H1 (cell line): ENCODE measurements at regions not wholly inside any gene's neighbourhood (a gene's known extent, or its start where the extent isn't known, plus 50 kb on each side); places are given as distances from the start of the nearest gene placed in this dataset.

Experiments used
- CTCF ChIA-PET: fragments of 300-600 bp; sonication (Branson Sonifier 250); formaldehyde crosslinking; loops from one replicate; lab custom pipeline; 2021; ENCODE audit not compliant: partially characterized antibody; lab: Charles Lee
- POLR2A ChIA-PET: fragments of 300-600 bp; sonication (Branson Sonifier 250); formaldehyde crosslinking; loops from one replicate; lab custom pipeline; 2021; ENCODE audit warnings: inconsistent platforms; ENCODE audit not compliant: partially characterized antibody; lab: Charles Lee
- DNase-seq, 2 experiments: peaks; one replicate each; pipeline versions ENCODE4 v3.0.0 to v3.0.0-alpha.2; 2010 to 2022; ENCODE audit warnings: low spot score in 2 of 2, low read depth in 1 of 2, mixed read lengths in 1 of 2
- FAIRE-seq: peaks from 2 replicates; lab custom pipeline; 2011; peaks lifted over from hg19 to GRCh38; lab: Jason Lieb, UNC
- H2AFZ ChIP-seq: 2 replicates; pipeline ENCODE4 v1.8.1; 2012; ENCODE audit warnings: low read length, inconsistent platforms
- H2AK5ac ChIP-seq: 2 replicates; pipeline ENCODE4 v1.6.1; 2013; ENCODE audit warnings: low read depth, low read length
- H2BK120ac ChIP-seq: replicated peaks from 2 replicates; pipeline ENCODE3; 2013; ENCODE audit warnings: low read depth, low read length, inconsistent platforms
- H2BK12ac ChIP-seq: 2 replicates; pipeline ENCODE4 v1.6.1; 2013; ENCODE audit warnings: low read depth, low read length
- H2BK15ac ChIP-seq: 2 replicates; pipeline ENCODE4 v1.6.1; 2013; ENCODE audit warnings: low read length
- H2BK20ac ChIP-seq: 2 replicates; pipeline ENCODE4 v1.6.1; 2013; ENCODE audit warnings: low read length
- H2BK5ac ChIP-seq: 2 replicates; pipeline ENCODE4 v1.6.1; 2013; ENCODE audit warnings: low read depth, low read length
- H3K14ac ChIP-seq: 2 replicates; pipeline ENCODE4 v1.6.1; 2013; ENCODE audit warnings: inconsistent platforms; ENCODE audit not compliant: insufficient read length
- H3K18ac ChIP-seq: 2 replicates; pipeline ENCODE4 v1.6.1; 2013; ENCODE audit warnings: low read length; ENCODE audit errors: extremely low read depth
- H3K23ac ChIP-seq: 2 replicates; pipeline ENCODE4 v1.6.1; 2013; ENCODE audit warnings: inconsistent platforms; ENCODE audit not compliant: insufficient read length
- H3K23me2 ChIP-seq: 2 replicates; pipeline ENCODE4 v1.6.1; 2013; ENCODE audit warnings: low read depth, low read length
- H3K27ac ChIP-seq: 2 replicates; pipeline ENCODE4 v1.6.1; 2011; ENCODE audit warnings: low read depth, low read length, inconsistent platforms
- H3K27me3 ChIP-seq, 4 experiments: replicated peaks in 1 of 4; 1 replicate in 1 of 4; 2 replicates in 3 of 4; pipeline versions ENCODE4 v1.6.1 to v1.8.1; 2011 to 2013; ENCODE audit warnings: low read length in 3 of 4, mild to moderate bottlenecking in 3 of 4, inconsistent platforms in 2 of 4, mixed read lengths in 2 of 4, moderate library complexity in 1 of 4; ENCODE audit not compliant: control insufficient read depth in 3 of 4, insufficient read depth in 3 of 4; ENCODE audit errors: extremely low read depth in 1 of 4
- H3K36me3 ChIP-seq, 4 experiments: 2 replicates each; pipeline versions ENCODE4 v1.6.1 to v1.8.1; 2011 to 2013; ENCODE audit warnings: mild to moderate bottlenecking in 4 of 4, low read length in 3 of 4, moderate library complexity in 2 of 4, control low read depth in 1 of 4, inconsistent platforms in 1 of 4; ENCODE audit not compliant: insufficient read depth in 4 of 4, control insufficient read depth in 2 of 4
- H3K4ac ChIP-seq: replicated peaks from 2 replicates; pipeline ENCODE3; 2013; ENCODE audit warnings: low read length, low read depth, mixed read lengths, inconsistent platforms; ENCODE audit not compliant: insufficient read length
- H3K4me1 ChIP-seq, 4 experiments: replicated peaks in 1 of 4; 1 replicate in 1 of 4; 2 replicates in 3 of 4; pipeline versions ENCODE4 v1.6.1 to v1.8.1; 2011 to 2013; ENCODE audit warnings: low read length in 3 of 4, inconsistent platforms in 2 of 4, mixed read lengths in 1 of 4; ENCODE audit not compliant: insufficient read depth in 4 of 4, control insufficient read depth in 3 of 4
- H3K4me2 ChIP-seq, 2 experiments: 2 replicates each; pipeline versions ENCODE4 v1.6.1 to v1.8.1; 2011 to 2013; ENCODE audit warnings: low read depth in 2 of 2, low read length in 2 of 2, control low read depth in 1 of 2, inconsistent platforms in 1 of 2, mild to moderate bottlenecking in 1 of 2; ENCODE audit not compliant: insufficient read depth in 1 of 2
- H3K4me3 ChIP-seq, 4 experiments: fragments of 200-600, 300-600 bp in 1 of 4; sonication (generic), shearing (Covaris generic), sonication (Bioruptor Twin) in 1 of 4; 2 replicates each; pipeline versions ENCODE4 v1.5.1 to v1.8.1; 2011 to 2016; ENCODE audit warnings: low read length in 4 of 4, low read depth in 3 of 4, control low read depth in 2 of 4, inconsistent platforms in 2 of 4, mild to moderate bottlenecking in 2 of 4, mixed read lengths in 1 of 4, moderate library complexity in 1 of 4; ENCODE audit not compliant: insufficient read depth in 2 of 4; ENCODE audit errors: extremely low read depth in 1 of 4
- H3K56ac ChIP-seq: replicated peaks from 2 replicates; pipeline ENCODE3; 2013; ENCODE audit warnings: low read depth, mild to moderate bottlenecking, mixed read lengths, low read length, inconsistent platforms; ENCODE audit not compliant: insufficient read length
- H3K79me1 ChIP-seq: 2 replicates; pipeline ENCODE4 v1.6.1; 2013; ENCODE audit warnings: low read depth, low read length, control low read depth
- H3K79me2 ChIP-seq, 2 experiments: 2 replicates each; pipeline versions ENCODE4 v1.6.1 to v1.8.1; 2012 to 2013; ENCODE audit warnings: low read length in 2 of 2, mild to moderate bottlenecking in 2 of 2, inconsistent platforms in 1 of 2; ENCODE audit not compliant: insufficient read depth in 2 of 2, control insufficient read depth in 1 of 2
- H3K9ac ChIP-seq, 4 experiments: replicated peaks in 1 of 4; 1 replicate in 1 of 4; 2 replicates in 3 of 4; pipeline versions ENCODE4 v1.6.1 to v1.8.1; 2011 to 2013; ENCODE audit warnings: low read depth in 3 of 4, low read length in 3 of 4, control low read depth in 2 of 4, mild to moderate bottlenecking in 2 of 4, moderate library complexity in 2 of 4, inconsistent platforms in 1 of 4; ENCODE audit errors: extremely low read depth in 1 of 4
- H3K9me3 ChIP-seq, 2 experiments: 2 replicates each; pipeline versions ENCODE4 v1.6.1 to v1.8.1; 2012 to 2013; ENCODE audit warnings: mild to moderate bottlenecking in 2 of 2, moderate library complexity in 2 of 2, control low read depth in 1 of 2, inconsistent platforms in 1 of 2, low read depth in 1 of 2, low read length in 1 of 2, mixed read lengths in 1 of 2; ENCODE audit not compliant: insufficient read depth in 2 of 2
- H4K20me1 ChIP-seq, 2 experiments: replicated peaks in 1 of 2; 2 replicates each; pipeline versions ENCODE3 to v1.8.1; 2011 to 2013; ENCODE audit warnings: inconsistent platforms in 2 of 2, low read length in 2 of 2, mild to moderate bottlenecking in 1 of 2; ENCODE audit not compliant: insufficient read depth in 2 of 2, control insufficient read depth in 1 of 2
- H4K5ac ChIP-seq: 2 replicates; pipeline ENCODE4 v1.6.1; 2013; ENCODE audit warnings: low read length, low read depth, mixed read lengths, inconsistent platforms; ENCODE audit not compliant: insufficient read length
- H4K8ac ChIP-seq: 2 replicates; pipeline ENCODE4 v1.8.0; 2013; ENCODE audit warnings: mild to moderate bottlenecking, moderate library complexity, low read length, inconsistent platforms; ENCODE audit not compliant: insufficient read depth; ENCODE audit errors: extremely low read depth
- H4K91ac ChIP-seq: replicated peaks from 2 replicates; pipeline ENCODE3; 2013; ENCODE audit warnings: low read length, mixed read lengths, inconsistent platforms; ENCODE audit not compliant: insufficient read length
- CHD1 ChIP-seq: IDR thresholded peaks from 2 replicates; pipeline ENCODE4 v1.6.1; 2012; ENCODE audit warnings: low read depth, low read length, improper control_type of control experiment
- E2F6 ChIP-seq: IDR thresholded peaks from 2 replicates; pipeline ENCODE4 v1.6.1; 2012; ENCODE audit warnings: inconsistent platforms
- EP300 ChIP-seq, 2 experiments: IDR thresholded peaks; 1 replicate in 1 of 2; 2 replicates in 1 of 2; pipeline ENCODE4 v1.6.1; 2011 to 2012; ENCODE audit warnings: low read depth in 2 of 2, low read length in 2 of 2, mild to moderate bottlenecking in 2 of 2, borderline replicate concordance in 1 of 2, inconsistent platforms in 1 of 2, moderate library complexity in 1 of 2
- HDAC2 ChIP-seq, 2 experiments: fragments of 300-600 bp in 1 of 2; sonication (generic) in 1 of 2; IDR thresholded peaks; 2 replicates each; pipeline ENCODE4 v1.6.1; 2011 to 2012; ENCODE audit warnings: low read depth in 2 of 2, low read length in 2 of 2, mild to moderate bottlenecking in 2 of 2, moderate library complexity in 2 of 2, borderline replicate concordance in 1 of 2, inconsistent platforms in 1 of 2
- NANOG ChIP-seq: IDR thresholded peaks from 2 replicates; pipeline ENCODE4 v1.6.1; 2011; ENCODE audit warnings: low read length, low read depth, mild to moderate bottlenecking, inconsistent platforms; ENCODE audit not compliant: insufficient read depth, poor library complexity, severe bottlenecking
- NRF1 ChIP-seq: IDR thresholded peaks from 2 replicates; pipeline ENCODE4 v1.6.1; 2011; ENCODE audit warnings: mild to moderate bottlenecking, low read depth, low read length, improper control_type of control experiment
- POLR2AphosphoS5 ChIP-seq: IDR thresholded peaks from 2 replicates; pipeline ENCODE4 v1.6.1; 2011; ENCODE audit warnings: low read depth, low read length
- SIX5 ChIP-seq: IDR thresholded peaks from 2 replicates; pipeline ENCODE4 v1.6.1; 2011; ENCODE audit warnings: mild to moderate bottlenecking, low read depth, low read length
- SP1 ChIP-seq: IDR thresholded peaks from 2 replicates; pipeline ENCODE4 v1.6.1; 2011; ENCODE audit warnings: low read depth, low read length
- SRF ChIP-seq: IDR thresholded peaks from 2 replicates; pipeline ENCODE4 v1.6.1; 2011; ENCODE audit warnings: mild to moderate bottlenecking, low read depth, low read length, moderate library complexity
- SUZ12 ChIP-seq: fragments of 200-600 bp; sonication (generic); IDR thresholded peaks from 2 replicates; pipeline ENCODE4 v1.6.1; 2012; ENCODE audit warnings: mild to moderate bottlenecking, inconsistent platforms, low read length, moderate library complexity, mixed read lengths
- TAF7 ChIP-seq: optimal IDR thresholded peaks from 2 replicates; pipeline ENCODE3; 2011; ENCODE audit warnings: low read depth, mild to moderate bottlenecking, inconsistent platforms, low read length, moderate library complexity, borderline replicate concordance
- USF2 ChIP-seq: IDR thresholded peaks from 2 replicates; pipeline ENCODE4 v1.6.1; 2011; ENCODE audit warnings: low read length, improper control_type of control experiment
- WGBS, 2 experiments: shearing (Covaris generic) in 1 of 2; methylation state at CpG; one replicate each; pipeline versions ENCODE4 v1.1.6 to v1.1.7; 2013 to 2015; ENCODE audit warnings: low lambda C conversion rate in 2 of 2, mixed read lengths in 2 of 2, inconsistent platforms in 1 of 2, low coverage in 1 of 2, missing lambda C conversion rate in 1 of 2; ENCODE audit not compliant: insufficient replicate concordance in 2 of 2, insufficient coverage in 1 of 2, insufficient read length in 1 of 2; ENCODE audit errors: extremely low coverage in 1 of 2, missing lambda C conversion rate in 1 of 2; 5-methylcytosine and 5-hydroxymethylcytosine counted together

DNA sequence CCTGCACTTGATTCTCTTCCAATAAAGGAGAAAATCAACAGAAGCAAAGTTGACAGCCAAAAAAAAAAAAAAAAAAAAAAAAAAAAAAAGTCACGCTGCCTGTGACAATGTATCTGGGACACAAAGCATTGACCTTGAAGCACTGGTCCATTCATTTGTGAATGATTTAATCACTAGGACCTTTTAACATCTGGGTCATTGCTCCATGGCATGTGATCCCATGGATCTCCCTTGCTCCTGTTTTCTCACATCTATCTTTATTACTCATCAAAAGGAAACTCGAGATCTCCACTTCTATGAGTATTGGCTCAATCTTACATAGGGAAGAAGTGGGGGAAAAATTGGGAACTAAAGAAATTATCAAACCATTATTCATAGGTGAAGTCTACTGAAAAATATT is 89.6 kb upstream of the SMIM30 start:
- no peak overlapping the region for H3K4me2 ChIP-seq
- no peaks in the 10 kb centered on the region for H3K79me2 ChIP-seq
- no peak overlapping the region for H2AFZ ChIP-seq
- no peak for FAIRE-seq
- no peak overlapping the region for H4K91ac ChIP-seq
- no peak overlapping the region for H3K56ac ChIP-seq
- no peak overlapping the region for H3K9ac ChIP-seq
- H3K4ac ChIP-seq, result no peak overlapping the region
- H4K5ac ChIP-seq, result no peak overlapping the region
- H3K4me1 ChIP-seq, result no peaks in the 10 kb centered on the region
- POLR2A ChIA-PET, result no interaction called here
- H3K23ac ChIP-seq, result no peak overlapping the region
- H4K8ac ChIP-seq, result no peak overlapping the region
- TF ChIP-seq SIX5, result no peak
- no peak for TF ChIP-seq SP1
- TF ChIP-seq CHD1, result no peak
- TF ChIP-seq NRF1, result no peak
- TF ChIP-seq TAF7, result no peak
- no peak for TF ChIP-seq NANOG
- no peak for TF ChIP-seq SRF
- no peak for TF ChIP-seq EP300 (IDR thresholded peaks at IDR 0.05; ENCODE audit: borderline replicate concordance in 1 of 2, low read depth in 2 of 2, low read length in 2 of 2)
- no peak for TF ChIP-seq E2F6
- TF ChIP-seq SUZ12, result no peak
- no peak for TF ChIP-seq HDAC2 (IDR thresholded peaks at IDR 0.05; ENCODE audit: borderline replicate concordance in 1 of 2, low read depth in 2 of 2, low read length in 2 of 2)
- no peak for TF ChIP-seq POLR2AphosphoS5
- no peak for TF ChIP-seq USF2
- TF ChIP-seq, all 59 proteins: peak for 0
- H3K27ac ChIP-seq, result no peak overlapping the region
- no peak overlapping the region for H2BK12ac ChIP-seq
- no peaks in the 10 kb centered on the region for H3K23me2 ChIP-seq
- H3K36me3 ChIP-seq, result no peaks in the 10 kb centered on the region
- WGBS, 2 experiments, result 83% methylated on average over 1 of the region's 2 CpGs; no CpG with 5 or more reads in 1 of the 2 experiments
- no peak overlapping the region for H2AK5ac ChIP-seq
- no peak overlapping the region for H2BK20ac ChIP-seq
- H3K79me1 ChIP-seq, result no peaks in the 10 kb centered on the region
- DNase-seq, result no peak
- CTCF ChIA-PET, result no interaction called here
- no peak overlapping the region for H3K4me3 ChIP-seq
- no peak overlapping the region for H2BK5ac ChIP-seq
- no peak overlapping the region for H3K14ac ChIP-seq
- H2BK15ac ChIP-seq, result no peak overlapping the region
- H4K20me1 ChIP-seq, result no peaks in the 10 kb centered on the region
- H3K9me3 ChIP-seq, result no peaks in the 10 kb centered on the region; a peak in 1 of 4 replicates
- H3K18ac ChIP-seq, result no peak overlapping the region
- no peak overlapping the region for H2BK120ac ChIP-seq
- no peaks in the 10 kb centered on the region for H3K27me3 ChIP-seq
